ENCODE measurements at regions not wholly inside any gene's neighbourhood (a gene's known extent, or its start where the extent isn't known, plus 50 kb on each side); places are given as distances from the start of the nearest gene placed in this dataset.

DNA sequence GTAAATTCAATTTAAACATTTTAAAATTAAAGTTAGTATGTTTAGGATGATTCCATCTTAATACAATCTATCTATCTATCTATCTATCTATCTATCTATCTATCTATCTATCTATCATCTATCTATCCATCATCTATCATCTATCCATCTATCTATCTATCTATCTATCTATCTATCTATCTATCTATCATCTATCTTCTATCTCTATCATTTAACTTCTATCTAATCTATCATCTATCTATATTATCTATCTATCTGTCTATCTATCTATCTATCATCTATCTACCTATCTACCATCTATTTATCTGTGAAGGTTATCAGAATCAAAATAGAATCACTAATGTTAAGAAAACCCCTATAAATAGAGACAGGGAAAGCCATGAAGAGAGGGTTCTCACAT, 78.3 kb downstream of the RAMP3 start:
- Histone ChIP-seq H3K4me3 (no peak overlapping the region), H3K4me1 (no peaks in the 10 kb centered on the region), H3K9me3 (no peaks in the 10 kb centered on the region), H3K27ac (no peak overlapping the region), H3K27me3 (peaks cover 0 to 5% (median 0%) of the 10 kb centered on the region in 4 donors), H3K36me3 (no peaks in the 10 kb centered on the region)
- FAIRE-seq (no peak), ATAC-seq (no peak), DNase-seq (no peak)
- TF ChIP-seq, protein P1, sequence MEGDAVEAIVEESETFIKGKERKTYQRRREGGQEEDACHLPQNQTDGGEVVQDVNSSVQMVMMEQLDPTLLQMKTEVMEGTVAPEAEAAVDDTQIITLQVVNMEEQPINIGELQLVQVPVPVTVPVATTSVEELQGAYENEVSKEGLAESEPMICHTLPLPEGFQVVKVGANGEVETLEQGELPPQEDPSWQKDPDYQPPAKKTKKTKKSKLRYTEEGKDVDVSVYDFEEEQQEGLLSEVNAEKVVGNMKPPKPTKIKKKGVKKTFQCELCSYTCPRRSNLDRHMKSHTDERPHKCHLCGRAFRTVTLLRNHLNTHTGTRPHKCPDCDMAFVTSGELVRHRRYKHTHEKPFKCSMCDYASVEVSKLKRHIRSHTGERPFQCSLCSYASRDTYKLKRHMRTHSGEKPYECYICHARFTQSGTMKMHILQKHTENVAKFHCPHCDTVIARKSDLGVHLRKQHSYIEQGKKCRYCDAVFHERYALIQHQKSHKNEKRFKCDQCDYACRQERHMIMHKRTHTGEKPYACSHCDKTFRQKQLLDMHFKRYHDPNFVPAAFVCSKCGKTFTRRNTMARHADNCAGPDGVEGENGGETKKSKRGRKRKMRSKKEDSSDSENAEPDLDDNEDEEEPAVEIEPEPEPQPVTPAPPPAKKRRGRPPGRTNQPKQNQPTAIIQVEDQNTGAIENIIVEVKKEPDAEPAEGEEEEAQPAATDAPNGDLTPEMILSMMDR (IDR thresholded peaks at IDR 0.05) = no peak
- intact Hi-C loops (cut with DNase I) = no loop called here

DNA sequence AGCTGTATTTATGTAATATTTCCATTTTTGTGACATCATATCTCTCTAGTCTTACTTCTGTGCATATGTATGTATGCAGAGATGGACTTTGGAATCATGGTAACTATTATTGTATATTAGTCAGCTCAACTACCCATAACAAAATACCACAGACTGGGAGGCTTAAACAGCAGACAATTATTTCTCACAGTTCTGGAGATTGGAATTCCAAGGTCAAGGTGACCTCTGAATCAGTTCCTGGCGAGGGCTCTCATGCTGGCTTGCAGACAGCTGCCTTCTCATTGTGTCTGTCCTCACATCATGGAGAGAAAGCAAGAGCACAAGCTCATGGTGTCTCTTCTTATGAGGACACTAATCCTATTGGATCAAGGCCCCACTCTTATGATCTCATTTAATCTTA, 79.1 kb downstream of the RAMP3 start:
- no peak for DNase-seq
- WGBS, 2 donors = 45 to 67% methylated on average over 1 of the region's 1 CpG
- TF ChIP-seq, protein P1 (IDR thresholded peaks at IDR 0.05) = no peak
- Histone ChIP-seq H3K36me3 (no peaks in the 10 kb centered on the region), H3K4me1 (no peaks in the 10 kb centered on the region), H3K4me3 (no peak overlapping the region), H3K27ac (no peak overlapping the region), H3K27me3 (peaks cover 0 to 5% (median 0%) of the 10 kb centered on the region in 4 donors), H3K9me3 (no peaks in the 10 kb centered on the region)
- FAIRE-seq = no peak
- intact Hi-C loops (cut with DNase I) = no loop called here
- no peak for ATAC-seq

DNA sequence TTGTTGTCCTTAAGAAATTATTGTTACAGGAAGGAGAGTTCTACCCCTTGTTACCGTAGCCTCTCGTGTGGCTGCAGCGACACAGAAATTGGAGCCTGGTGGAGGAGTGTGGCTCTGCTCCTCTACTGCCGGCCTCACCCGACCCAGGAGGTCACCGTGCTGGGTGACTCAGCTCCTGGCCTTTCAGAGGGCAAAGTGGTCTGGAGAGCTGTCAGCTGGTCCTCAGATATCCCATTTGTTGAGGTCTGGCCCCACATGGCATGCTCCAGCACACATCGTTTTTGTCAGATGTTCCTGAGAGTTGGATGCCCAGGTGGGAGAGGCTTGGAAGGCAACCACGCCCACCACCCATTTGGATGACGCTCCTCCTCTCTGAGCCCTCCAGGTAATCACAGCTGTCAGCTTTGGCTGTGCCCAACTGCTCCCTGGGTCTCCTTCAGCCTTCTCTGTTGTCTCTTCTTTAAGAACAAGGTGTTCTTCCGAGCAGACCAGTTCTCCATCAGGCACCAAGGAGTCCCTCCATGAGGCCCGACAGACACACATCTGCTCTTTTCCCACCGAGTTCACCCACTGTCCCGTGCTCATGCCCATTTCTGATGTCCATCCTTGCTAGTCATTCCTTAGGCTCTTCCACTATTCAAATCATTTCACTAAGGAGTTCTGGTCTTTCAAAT, 80.3 kb downstream of the RAMP3 start:
- peaks cover 0 to 5% (median 0%) of the 10 kb centered on the region in 4 donors for H3K27me3 ChIP-seq
- DNase-seq (no peak), FAIRE-seq (no peak), ATAC-seq (no peak)
- TF ChIP-seq, protein P1 (IDR thresholded peaks at IDR 0.05) = no peak
- WGBS, 2 donors = 68 to 69% methylated on average over 13 of the region's 13 CpGs
- no peaks in the 10 kb centered on the region for H3K9me3 ChIP-seq
- H3K36me3 ChIP-seq = no peaks in the 10 kb centered on the region
- H3K27ac ChIP-seq = no peak overlapping the region
- no peak overlapping the region for H3K4me3 ChIP-seq
- no peaks in the 10 kb centered on the region for H3K4me1 ChIP-seq
- intact Hi-C loops (cut with DNase I) = no loop called here

DNA sequence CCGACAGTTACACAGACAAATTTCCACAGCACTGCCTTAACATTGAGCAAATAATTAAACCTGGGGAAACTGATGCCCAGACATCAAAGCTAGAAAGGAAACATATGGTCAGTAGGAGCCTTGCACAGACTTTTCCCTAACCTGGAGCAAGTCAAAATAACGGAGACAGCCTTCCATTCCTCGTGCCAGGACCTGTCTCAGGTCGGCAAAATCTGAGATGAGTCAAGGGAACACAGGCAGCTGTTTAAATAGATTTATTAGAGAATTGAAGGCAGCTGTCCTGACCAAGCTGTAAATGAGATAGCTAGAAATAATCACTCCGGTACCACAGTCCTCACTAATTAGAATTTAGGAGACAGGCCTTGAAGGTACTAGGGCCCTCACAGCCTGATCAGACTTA, 81.2 kb downstream of the RAMP3 start:
- Histone ChIP-seq H3K4me1 (no peaks in the 10 kb centered on the region), H3K27me3 (peaks cover 0 to 2% (median 0%) of the 10 kb centered on the region in 4 donors), H3K4me3 (no peak overlapping the region), H3K36me3 (no peaks in the 10 kb centered on the region), H3K27ac (no peak overlapping the region), H3K9me3 (no peaks in the 10 kb centered on the region)
- no peak for DNase-seq
- no peak for ATAC-seq
- intact Hi-C loops (cut with DNase I) = no loop called here
- TF ChIP-seq, protein P1 (IDR thresholded peaks at IDR 0.05) = no peak
- 19 to 26% methylated on average over 5 of the region's 5 CpGs for WGBS, 2 donors
- no peak for FAIRE-seq

DNA sequence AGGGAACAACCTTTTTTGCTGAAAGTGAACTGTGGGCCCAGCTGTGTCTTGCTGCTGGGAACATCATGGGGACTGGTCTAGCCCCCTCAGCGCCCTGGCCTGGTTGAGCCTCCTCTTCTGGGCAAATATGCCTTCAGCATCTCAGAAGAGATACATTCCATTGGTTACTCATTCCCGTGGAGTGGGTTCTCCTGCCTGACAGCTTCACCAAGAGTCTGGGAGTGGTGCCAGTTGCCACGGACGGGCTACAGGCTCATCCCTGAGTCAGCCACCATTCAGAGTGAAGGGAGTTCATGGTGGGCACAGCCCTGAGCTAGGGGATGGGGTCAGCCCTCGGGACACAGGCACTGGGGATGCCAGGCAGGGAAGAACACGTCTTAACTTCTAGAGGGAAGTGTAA, 81.9 kb downstream of the RAMP3 start:
- FAIRE-seq = no peak

More for the DNA sequence above, 81.9 kb downstream of the RAMP3 start:
- no peak overlapping the region for H3K4me3 ChIP-seq
- no peaks in the 10 kb centered on the region for H3K27me3 ChIP-seq
- no peak for ATAC-seq
- no peak for DNase-seq
- no peaks in the 10 kb centered on the region for H3K4me1 ChIP-seq
- H3K27ac ChIP-seq = no peak overlapping the region
- TF ChIP-seq, protein P1 (IDR thresholded peaks at IDR 0.05) = no peak
- H3K36me3 ChIP-seq = no peaks in the 10 kb centered on the region
- intact Hi-C loops (cut with DNase I) = no loop called here
- WGBS, 2 donors = 64 to 65% methylated on average over 6 of the region's 6 CpGs
- no peaks in the 10 kb centered on the region for H3K9me3 ChIP-seq
